GM19463 (cell line): ENCODE measurements at regions not wholly inside any gene's neighbourhood (a gene's known extent, or its start where the extent isn't known, plus 50 kb on each side); places are given as distances from the start of the nearest gene placed in this dataset.
"Not testable (repeated sequence)": the region's sequence is repeated elsewhere in the genome, so short reads cannot be mapped to it uniquely, and the experiment has no call there.

ENCODE experiments used
- ATAC-seq: cut with Tn5 transposase; IDR thresholded peaks from one replicate; pipeline ENCODE4 v1.9.1; 2021; ENCODE audit warnings: mild to moderate bottlenecking, moderate library complexity; ENCODE audit not compliant: unreplicated experiment

GRCh38 chr10:91002656-91003055 lies 81.8 kb upstream of the ANKRD1 start:
- ATAC-seq = no peak

DNA sequence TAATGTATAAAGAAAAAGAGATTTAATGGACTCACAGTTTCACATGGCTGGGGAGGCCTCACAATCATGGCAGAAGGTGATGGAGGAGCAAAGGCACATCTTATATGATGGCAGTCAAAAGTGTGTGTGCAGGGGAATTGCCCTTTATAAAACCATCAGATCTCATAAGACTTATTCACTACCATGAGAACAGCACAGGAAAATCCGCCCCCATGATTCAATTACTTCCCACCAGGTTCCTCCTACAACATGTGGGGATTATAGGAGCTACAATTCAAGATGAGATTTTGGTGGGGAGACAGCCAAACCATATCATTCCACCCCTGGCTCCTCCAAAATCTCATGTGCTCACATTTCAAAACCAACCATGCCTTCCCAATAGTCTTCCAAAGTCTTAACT lies 82.5 kb upstream of the ANKRD1 start:
- not testable (repeated sequence) for ATAC-seq

GRCh38 chr10:91005276-91005675 lies 84.4 kb upstream of the ANKRD1 start:
- not testable (repeated sequence) for ATAC-seq

DNA sequence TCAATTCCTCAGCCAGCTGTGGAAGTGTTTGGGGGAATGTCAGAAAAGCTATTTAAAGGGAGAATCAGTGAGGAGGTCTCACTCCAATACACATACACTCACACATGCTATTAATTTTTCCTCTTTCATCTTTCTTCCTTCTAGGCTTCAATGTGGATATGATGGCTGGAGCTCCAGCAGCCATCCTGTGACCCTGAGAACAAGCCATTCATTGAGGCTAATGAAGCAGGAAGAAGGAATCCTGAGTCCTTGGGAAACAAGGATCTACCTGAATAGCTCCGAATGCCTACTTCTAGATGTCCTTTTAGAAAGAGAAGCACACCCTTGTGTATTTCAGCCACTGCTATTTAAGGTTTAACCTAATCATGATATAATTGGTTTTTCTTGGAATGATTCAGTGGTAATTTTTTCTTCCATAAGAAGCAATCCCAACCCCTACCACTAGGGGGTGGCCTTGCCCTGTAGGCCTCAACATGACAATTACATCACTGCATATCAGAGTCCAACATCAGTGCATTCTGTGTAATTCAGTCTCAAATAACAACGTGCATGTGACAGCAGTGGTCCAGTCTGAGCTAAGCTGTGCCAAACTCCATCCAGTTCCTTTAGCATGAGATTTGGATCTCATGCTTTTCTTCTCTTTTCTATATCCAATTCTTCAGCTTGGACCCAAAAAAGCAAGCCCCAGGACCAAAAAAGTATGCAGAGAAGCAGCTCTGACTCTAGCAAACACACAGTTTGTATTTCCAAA lies 85.3 kb upstream of the ANKRD1 start:
- ATAC-seq = no peak

DNA sequence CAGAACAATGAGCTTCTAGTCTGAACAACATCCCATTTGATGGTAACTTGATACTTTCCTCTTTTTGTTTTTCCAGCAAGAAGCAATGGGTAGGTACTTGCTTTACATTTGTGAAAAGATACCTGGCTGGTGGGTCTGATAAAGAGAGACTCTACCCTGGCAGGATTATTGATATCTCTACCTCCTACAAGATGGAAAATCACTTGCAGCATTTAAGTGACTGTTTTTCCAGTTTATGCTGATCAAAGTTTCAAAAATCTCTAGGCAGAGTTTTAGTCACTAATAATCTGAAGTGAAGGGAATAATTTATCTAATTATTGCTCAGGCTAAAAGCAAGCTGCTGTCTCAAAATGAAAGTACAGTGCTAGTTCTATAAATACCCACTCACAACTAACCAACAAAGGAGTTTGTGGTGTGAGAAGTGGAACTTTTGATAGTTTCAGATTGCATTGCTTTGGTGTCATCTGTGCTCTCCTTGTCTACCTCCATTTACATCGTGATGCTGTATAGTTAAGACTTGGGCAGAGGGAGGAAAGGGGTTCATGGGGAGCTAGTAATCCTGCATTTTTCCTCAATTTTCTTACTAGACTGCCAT lies 86.0 kb upstream of the ANKRD1 start:
- ATAC-seq = peak; percentile 91

- ATAC-seq = no peak
These were observed 86.8 kb upstream of the ANKRD1 start for GRCh38 chr10:91007655-91008054.

DNA sequence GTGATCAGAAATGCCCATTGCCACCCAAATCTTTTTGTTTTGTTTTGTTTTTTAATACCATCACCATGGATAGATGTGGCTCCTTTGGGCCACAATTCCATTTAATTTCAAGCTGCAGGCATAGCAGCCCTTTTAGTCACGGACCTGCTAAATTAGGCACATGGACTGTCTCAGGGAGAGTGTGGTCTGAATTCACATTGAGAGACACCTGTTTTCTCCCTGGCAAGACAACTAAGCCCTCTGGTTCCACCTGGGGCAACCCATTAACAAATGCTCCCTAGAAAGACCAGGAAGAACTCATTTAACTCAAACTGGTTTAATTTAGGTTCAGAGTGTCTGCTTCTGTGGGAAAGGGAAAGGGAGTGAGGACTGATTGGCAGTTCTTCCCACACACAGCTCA lies 88.2 kb upstream of the ANKRD1 start:
- ATAC-seq = no peak

DNA sequence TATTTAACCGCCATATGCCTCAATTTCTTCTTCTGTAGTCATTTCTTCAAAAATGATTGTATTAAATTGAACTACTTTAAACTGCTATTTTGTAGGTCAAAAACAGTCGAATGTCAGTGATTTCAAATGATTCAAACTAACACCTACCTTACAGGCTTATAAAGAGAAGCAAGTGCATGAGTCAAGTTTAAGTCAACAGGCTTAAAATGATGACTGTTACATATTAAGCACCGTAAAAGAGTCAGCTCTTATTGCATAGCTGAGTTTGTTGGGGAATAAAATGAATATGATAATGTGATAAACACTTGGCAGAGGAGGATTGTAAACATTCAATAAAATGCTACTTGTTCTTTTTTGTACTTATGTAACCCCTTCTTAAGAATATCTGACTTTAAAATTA lies 90.1 kb upstream of the ANKRD1 start:
- no peak for ATAC-seq

- no peak for ATAC-seq
These were observed 91.6 kb upstream of the ANKRD1 start for GRCh38 chr10:91012502-91012901.

DNA sequence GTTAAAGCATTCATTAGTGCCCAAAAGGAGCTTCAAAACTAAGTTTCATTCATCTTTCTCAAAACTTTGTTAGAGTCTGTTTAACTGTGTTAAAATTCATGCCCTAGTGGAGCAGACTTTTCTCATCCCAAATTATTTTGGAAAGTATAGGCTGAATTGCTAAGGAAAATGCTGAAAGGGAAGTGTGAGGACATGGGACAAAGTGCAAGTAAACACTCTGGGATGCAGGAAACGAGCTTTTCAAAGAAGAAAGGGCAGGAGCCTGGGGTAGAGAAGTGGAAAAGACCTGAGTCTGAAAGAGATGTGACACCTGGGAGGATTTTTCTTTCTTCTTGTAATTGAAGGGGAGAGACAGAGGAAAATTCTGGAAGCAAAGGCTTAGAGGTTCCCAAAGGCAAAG lies 93.1 kb upstream of the ANKRD1 start:
- ATAC-seq = no peak

DNA sequence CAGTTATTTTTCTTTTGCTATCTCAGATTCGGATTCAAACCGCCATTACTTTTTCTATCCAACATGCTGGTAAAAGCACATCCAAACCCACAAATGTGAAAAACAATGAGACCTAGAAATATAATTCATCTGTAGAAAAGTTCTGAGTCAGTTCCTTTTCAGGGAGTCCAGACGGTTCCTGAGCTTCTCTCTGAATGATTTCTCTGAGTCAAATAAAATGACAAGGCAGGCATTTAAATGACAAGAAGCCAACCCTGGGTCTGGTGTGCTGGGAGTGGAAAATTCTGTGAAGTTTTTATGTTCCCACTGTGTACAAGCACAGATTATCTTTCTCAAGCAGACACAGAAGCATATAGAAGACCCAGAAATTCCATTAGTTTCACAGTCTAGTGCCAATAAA lies 96.3 kb upstream of the ANKRD1 start:
- ATAC-seq = no peak

GRCh38 chr10:91021901-91022300 lies 101.0 kb upstream of the ANKRD1 start:
- no peak for ATAC-seq

DNA sequence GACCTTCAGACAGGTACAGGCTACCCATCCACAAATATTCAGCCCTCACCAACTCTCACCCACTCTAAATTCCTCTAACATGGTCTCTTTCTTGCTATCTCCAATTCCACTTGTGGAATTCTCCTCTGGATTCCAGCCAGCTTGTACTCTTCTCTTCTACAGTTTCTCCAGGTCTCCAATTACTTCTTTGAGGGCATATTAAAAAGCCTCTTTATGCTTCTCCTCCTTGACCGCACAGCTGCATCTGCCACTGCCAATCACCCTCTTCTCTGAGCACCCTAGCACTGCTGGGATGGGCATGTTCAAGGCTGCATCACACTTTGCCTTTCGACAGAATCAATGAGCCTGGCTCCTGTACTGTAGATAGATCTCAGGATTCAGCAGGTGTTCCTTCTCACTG lies 101.5 kb upstream of the ANKRD1 start:
- ATAC-seq = no peak

DNA sequence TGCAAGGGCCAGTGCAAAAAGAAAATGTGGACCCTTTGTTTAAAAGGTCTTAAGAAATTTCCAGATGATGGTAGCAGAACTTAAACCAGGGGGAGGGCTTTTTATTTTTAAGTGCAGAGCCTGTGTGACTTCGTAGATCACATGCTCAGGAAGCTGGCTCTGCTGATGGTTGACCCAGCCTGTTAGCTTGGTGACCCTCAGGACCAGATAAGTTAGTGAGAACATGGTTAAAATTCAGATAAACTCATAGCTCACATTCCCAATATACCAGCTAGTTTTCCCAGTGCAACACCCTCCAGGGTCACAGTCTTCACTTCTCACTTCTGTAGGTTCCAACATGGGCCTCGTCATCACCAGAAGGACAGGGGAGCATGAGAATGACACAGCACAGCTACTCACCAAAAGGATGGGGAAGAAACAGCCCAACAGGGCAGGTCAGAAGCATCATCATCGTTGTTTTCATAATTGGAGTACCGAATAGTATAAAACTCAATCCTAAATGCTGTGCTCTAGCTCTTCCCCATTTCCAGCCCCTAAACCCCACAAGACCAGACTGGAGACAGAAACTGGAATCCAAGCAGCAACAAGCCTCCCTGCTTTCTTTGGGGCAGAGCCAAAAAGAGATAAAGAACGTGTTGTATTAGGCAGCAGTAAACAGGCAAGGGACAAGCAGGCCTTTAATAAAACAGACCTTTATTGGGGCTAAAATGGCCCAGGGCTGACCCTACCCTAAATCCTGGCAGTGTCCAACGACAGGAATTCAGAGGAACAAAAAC lies 102.2 kb upstream of the ANKRD1 start:
- ATAC-seq = no peak

DNA sequence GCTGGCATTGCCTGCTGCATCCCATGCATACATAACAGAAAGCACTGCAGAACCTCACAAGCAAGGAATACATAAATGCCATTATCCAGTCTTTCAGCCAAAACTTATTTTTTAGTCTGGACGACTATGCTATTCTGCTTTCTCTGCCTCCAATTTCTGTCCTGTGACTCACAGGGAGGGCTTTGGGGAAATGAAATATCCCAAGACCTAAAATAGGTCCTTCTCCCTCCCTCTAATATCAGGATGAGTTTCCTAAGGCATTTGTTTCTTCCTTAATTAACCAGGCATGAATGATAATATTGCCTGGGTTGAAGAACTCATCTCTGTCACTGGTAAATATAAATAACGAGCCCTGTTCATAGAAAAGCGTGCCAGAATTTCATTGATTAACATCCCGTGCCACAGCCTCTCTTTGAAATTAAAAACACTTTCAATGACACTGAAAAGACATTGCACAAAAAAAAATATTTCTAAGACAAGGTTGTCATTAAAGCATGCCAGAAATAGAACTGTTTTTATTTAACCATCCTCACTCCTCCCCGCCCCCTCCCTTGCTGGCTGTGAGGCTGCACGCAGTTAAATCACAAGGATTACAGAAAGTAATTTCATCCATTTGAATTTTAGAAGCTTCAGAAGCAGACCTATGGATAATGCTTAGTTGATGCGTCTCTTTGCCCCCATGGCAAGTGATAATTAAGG lies 103.0 kb upstream of the ANKRD1 start:
- no peak for ATAC-seq

DNA sequence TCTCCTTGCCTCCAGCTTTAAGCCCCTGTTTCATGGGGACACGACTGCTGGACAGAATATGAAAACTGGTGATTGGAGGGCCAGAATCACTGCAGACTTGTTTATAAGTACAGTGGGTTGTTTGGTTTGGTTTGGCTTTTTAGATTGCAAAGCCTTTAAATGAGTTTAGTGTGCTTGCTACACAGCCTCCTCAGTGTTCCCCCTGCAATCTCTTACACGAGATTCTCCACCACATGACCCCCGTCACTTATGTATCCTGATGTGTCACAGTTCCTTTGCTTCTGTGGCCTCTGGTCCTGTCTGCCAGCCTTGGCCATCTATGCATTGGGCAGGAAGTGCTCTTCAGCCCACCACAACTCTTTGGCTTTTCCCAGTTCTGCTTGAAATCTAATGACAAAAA lies 103.7 kb upstream of the ANKRD1 start:
- no peak for ATAC-seq

DNA sequence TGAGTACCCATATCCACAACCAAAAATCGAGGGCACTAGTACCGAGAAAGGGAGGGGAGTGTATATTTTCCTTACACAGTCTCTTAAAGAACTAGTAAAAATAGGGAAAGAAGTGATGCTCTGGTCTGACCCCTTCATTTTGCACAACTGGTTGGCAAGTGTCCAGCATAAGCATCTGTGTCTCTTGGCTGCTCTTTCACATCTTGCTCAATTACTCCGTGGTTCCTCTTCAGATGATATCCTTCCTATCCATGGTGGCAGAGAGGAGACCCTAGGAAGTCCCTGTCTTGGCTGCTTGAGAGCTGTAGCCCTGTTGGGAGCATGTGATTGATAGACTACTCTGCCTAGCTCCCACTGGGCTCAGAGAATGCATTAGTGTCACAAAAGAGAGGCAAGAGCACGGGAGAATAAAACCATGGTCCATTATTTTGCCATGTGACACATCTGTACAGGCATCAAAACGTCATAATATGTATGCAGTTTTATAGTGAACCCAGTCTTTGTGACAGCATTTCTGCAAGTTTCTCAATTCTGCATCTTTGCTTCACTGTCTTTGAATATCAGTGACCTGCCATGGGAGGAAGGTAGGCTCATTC lies 111.8 kb upstream of the ANKRD1 start:
- no peak for ATAC-seq

DNA sequence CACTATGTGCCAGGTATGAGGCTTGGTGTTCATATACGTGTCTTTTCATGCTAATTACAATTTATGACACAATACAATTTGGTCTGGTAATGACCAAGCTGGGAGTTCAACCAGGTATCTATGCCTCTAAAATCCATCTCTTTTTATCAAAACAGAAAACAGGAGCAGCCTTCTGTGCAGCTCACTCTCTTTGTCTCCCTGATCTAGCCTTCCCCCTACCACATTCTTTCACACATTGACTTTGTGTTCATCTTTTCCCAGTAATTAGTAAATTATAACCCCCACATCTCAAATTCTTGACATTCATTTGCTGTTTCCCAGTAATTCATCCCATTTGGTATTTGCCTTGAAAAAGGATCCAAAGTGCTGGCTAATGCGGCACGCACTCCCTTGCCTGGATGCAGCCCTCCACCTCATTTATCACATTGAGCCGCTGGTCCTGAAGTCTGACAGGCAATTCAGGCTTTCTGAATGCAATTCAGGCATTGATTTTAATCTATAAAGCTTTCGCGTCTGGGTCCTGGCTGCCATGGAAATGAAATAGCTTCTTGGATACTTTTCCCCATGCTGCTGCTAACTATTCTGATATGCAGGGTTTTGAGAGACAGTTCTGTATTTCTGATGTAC lies 112.5 kb upstream of the ANKRD1 start:
- no peak for ATAC-seq

GRCh38 chr10:91034042-91034441 lies 113.2 kb upstream of the ANKRD1 start:
- ATAC-seq = no peak

- ATAC-seq = no peak
These were observed 113.7 kb upstream of the ANKRD1 start for GRCh38 chr10:91034494-91035159.
